Vagina (tissue), 2 donors: ENCODE measurements at regions not wholly inside any gene's neighbourhood (a gene's known extent, or its start where the extent isn't known, plus 50 kb on each side); places are given as distances from the start of the nearest gene placed in this dataset.

ENCODE experiments used
- POLR2AphosphoS5 ChIP-seq, 2 donors: sonication (generic); formaldehyde crosslinking; IDR thresholded peaks; one replicate each; pipeline ENCODE4 v1.9.0; 2017; ENCODE audit warnings: antibody characterized with exemption in 2 of 2, mild to moderate bottlenecking in 2 of 2, low read depth in 1 of 2; ENCODE audit not compliant: insufficient read depth in 1 of 2
- TF ChIP-seq, protein P1 (sequence below), 3 experiments: fragments of 450-650 bp in 2 of 3; fragments of 200-600 bp in 1 of 3; sonication (generic) in 1 of 3; IDR thresholded peaks; one replicate each; pipeline ENCODE4 v1.5.1; 2017 to 2019; ENCODE audit warnings: antibody characterized with exemption in 3 of 3, mild to moderate bottlenecking in 2 of 3, moderate library complexity in 2 of 3

- TF ChIP-seq, protein P1, sequence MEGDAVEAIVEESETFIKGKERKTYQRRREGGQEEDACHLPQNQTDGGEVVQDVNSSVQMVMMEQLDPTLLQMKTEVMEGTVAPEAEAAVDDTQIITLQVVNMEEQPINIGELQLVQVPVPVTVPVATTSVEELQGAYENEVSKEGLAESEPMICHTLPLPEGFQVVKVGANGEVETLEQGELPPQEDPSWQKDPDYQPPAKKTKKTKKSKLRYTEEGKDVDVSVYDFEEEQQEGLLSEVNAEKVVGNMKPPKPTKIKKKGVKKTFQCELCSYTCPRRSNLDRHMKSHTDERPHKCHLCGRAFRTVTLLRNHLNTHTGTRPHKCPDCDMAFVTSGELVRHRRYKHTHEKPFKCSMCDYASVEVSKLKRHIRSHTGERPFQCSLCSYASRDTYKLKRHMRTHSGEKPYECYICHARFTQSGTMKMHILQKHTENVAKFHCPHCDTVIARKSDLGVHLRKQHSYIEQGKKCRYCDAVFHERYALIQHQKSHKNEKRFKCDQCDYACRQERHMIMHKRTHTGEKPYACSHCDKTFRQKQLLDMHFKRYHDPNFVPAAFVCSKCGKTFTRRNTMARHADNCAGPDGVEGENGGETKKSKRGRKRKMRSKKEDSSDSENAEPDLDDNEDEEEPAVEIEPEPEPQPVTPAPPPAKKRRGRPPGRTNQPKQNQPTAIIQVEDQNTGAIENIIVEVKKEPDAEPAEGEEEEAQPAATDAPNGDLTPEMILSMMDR (IDR thresholded peaks at IDR 0.05), result no peak
- TF ChIP-seq POLR2AphosphoS5 (IDR thresholded peaks at IDR 0.05; ENCODE audit: insufficient read depth in 1 of 2, low read depth in 1 of 2), result no peak
These were observed 1379.2 kb upstream of the DEFB115 start for GRCh38 chr20:29878281-29878741.
